Tibial nerve (tissue), 4 donors: ENCODE measurements at regions not wholly inside any gene's neighbourhood (a gene's known extent, or its start where the extent isn't known, plus 50 kb on each side); places are given as distances from the start of the nearest gene placed in this dataset.

Source experiments
- EP300 ChIP-seq, 2 donors: sonication (generic); formaldehyde crosslinking; IDR thresholded peaks; one replicate each; pipeline ENCODE4 v1.6.1; 2017; ENCODE audit warnings: antibody characterized with exemption in 2 of 2, mild to moderate bottlenecking in 1 of 2
- POLR2A ChIP-seq, 2 donors: fragments of 450-650 bp; IDR thresholded peaks; one replicate each; pipeline ENCODE4 v1.6.1; 2017; ENCODE audit warnings: antibody characterized with exemption in 2 of 2, mild to moderate bottlenecking in 2 of 2, moderate library complexity in 2 of 2
- TF ChIP-seq, protein P1 (sequence below), 5 experiments: fragments of 200-600 bp in 3 of 5; fragments of 450-650 bp in 2 of 5; sonication (generic) in 3 of 5; IDR thresholded peaks; one replicate each; pipeline ENCODE4 v1.5.1; 2016 to 2019; ENCODE audit warnings: antibody characterized with exemption in 5 of 5, mild to moderate bottlenecking in 3 of 5, moderate library complexity in 2 of 5

DNA sequence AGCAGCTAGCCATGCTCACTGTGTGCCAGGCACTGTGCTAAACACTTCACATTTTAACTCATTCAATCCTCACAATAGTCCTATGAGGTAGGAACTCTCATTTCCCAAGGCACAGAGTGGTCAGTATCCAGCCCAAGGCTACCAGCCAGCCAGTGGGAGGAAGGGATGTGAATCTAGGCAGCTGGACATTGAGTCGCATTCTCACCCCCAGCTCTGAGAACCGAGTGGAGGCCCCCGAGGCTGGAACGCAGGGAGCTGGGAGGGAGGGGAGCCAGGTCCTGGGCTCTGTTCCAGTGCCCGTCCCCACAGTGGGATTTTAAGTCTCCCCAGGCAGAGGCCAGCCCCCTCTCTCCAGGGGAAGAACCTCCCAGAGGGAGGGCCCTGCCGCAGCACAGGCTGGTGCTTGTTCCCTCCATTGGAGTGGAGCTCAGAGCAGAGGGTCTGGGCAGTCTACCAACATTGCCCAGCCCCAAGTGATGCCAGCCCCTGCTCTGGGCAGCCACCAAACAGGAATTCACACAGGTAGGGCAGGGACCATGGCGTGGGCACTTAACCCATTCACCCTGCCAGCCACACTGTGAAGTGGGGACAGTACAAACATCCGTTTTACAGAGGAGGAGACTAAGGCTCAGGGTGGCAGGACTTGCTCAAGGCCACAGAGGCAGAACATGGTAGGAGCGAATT is 131.3 kb downstream of the CEBPB start:
- TF ChIP-seq POLR2A (IDR thresholded peaks at IDR 0.05) (no peak), EP300 (IDR thresholded peaks at IDR 0.05) (no peak)
- TF ChIP-seq, protein P1, sequence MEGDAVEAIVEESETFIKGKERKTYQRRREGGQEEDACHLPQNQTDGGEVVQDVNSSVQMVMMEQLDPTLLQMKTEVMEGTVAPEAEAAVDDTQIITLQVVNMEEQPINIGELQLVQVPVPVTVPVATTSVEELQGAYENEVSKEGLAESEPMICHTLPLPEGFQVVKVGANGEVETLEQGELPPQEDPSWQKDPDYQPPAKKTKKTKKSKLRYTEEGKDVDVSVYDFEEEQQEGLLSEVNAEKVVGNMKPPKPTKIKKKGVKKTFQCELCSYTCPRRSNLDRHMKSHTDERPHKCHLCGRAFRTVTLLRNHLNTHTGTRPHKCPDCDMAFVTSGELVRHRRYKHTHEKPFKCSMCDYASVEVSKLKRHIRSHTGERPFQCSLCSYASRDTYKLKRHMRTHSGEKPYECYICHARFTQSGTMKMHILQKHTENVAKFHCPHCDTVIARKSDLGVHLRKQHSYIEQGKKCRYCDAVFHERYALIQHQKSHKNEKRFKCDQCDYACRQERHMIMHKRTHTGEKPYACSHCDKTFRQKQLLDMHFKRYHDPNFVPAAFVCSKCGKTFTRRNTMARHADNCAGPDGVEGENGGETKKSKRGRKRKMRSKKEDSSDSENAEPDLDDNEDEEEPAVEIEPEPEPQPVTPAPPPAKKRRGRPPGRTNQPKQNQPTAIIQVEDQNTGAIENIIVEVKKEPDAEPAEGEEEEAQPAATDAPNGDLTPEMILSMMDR (IDR thresholded peaks at IDR 0.05) = no peak
